ENCODE measurements at regions not wholly inside any gene's neighbourhood (a gene's known extent, or its start where the extent isn't known, plus 50 kb on each side); places are given as distances from the start of the nearest gene placed in this dataset.

DNA sequence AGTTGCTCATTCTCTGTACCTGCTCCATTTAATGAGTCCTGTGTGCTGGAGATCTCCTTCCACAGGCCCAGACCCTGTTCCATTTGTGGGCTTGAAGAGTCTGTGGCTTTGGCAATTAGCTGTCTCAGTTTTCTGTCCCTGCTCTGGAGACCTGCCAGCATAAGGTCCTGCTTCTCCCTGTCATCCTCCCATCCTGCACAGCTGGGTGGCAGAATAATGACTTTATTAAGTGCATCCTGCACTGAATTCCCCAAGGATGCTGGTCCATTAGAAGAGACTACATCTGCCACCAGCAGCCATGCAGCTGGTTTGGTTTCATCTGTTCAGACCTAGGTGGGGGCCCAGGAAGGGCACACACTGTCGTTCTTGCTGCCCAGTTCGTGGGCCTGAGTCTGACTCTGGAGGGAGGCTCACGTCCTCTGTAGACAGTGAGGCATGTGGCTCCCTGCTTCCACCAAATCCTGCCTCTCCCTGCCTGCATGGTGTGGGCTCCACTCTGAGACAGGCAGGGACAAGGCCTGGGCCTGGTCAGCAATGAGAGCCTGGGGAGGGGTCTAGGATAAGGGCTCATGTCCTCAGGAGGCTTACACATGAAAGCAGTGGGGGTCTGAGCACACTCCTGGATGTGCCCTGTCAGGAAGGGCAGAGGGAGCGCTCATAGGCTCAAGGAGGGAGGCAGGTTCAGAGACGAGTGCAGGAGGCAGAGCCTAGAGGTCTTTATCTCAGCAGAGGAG is 78.4 kb upstream of the PRR23E start:
- no peaks in the 10 kb centered on the region for H3K36me3 ChIP-seq (ENCODE audit: control insufficient read depth, insufficient read depth, low read length)
- DNase-seq (ENCODE audit: low read depth): no peak
- no peak overlapping the region for H3K4me3 ChIP-seq (ENCODE audit: low read depth, low read length)
- TF ChIP-seq, protein P1, sequence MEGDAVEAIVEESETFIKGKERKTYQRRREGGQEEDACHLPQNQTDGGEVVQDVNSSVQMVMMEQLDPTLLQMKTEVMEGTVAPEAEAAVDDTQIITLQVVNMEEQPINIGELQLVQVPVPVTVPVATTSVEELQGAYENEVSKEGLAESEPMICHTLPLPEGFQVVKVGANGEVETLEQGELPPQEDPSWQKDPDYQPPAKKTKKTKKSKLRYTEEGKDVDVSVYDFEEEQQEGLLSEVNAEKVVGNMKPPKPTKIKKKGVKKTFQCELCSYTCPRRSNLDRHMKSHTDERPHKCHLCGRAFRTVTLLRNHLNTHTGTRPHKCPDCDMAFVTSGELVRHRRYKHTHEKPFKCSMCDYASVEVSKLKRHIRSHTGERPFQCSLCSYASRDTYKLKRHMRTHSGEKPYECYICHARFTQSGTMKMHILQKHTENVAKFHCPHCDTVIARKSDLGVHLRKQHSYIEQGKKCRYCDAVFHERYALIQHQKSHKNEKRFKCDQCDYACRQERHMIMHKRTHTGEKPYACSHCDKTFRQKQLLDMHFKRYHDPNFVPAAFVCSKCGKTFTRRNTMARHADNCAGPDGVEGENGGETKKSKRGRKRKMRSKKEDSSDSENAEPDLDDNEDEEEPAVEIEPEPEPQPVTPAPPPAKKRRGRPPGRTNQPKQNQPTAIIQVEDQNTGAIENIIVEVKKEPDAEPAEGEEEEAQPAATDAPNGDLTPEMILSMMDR (IDR thresholded peaks at IDR 0.05; ENCODE audit: insufficient read depth, low read length, poor library complexity, severe bottlenecking): no peak
- H3K27me3 ChIP-seq (ENCODE audit: control insufficient read depth, insufficient read depth, low read length): no peaks in the 10 kb centered on the region

DNA sequence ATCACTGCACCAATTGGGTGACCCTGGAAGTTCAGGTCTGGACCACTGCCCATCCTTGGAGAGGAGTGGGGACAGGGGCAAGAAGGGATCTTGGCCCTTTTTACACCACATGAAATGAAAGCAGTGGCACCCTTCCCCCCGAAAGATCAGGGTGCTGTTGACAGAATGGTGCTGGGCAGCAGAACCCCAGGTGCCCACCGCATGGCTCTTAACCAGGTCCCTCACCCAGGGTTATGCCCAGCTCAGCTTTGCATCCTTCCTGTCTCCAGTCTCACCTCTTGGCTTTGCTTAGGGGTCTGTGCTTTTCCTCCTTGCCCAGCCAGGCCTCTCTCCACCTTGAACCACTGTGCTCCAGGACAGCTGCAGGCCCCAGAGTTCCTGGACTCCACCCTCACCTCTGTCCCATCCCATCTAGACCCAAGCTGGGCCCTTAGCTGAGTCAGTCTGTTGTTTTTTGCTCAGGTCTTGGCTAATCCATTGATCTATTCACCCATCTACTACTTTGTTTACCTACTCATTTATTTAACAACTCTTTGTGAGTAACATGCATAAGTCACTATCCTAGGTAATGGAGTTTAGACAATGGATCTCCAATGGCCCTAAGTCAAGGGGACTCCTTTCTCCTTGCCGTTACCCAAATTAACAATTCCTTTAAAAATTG is 77.1 kb upstream of the PRR23E start:
- Histone ChIP-seq H3K36me3 (ENCODE audit: control insufficient read depth, insufficient read depth, low read length) (no peaks in the 10 kb centered on the region), H3K4me3 (ENCODE audit: low read depth, low read length) (no peak overlapping the region), H3K27me3 (ENCODE audit: control insufficient read depth, insufficient read depth, low read length) (no peaks in the 10 kb centered on the region)
- TF ChIP-seq, protein P1 (IDR thresholded peaks at IDR 0.05; ENCODE audit: insufficient read depth, low read length, poor library complexity, severe bottlenecking): no peak
- no peak for DNase-seq (ENCODE audit: low read depth)

- DNase-seq (ENCODE audit: low read depth): no peak
- H3K4me3 ChIP-seq (ENCODE audit: low read depth, low read length): no peak overlapping the region
- H3K27me3 ChIP-seq (ENCODE audit: control insufficient read depth, insufficient read depth, low read length): peaks cover 4% of the 10 kb centered on the region
- no peaks in the 10 kb centered on the region for H3K36me3 ChIP-seq (ENCODE audit: control insufficient read depth, insufficient read depth, low read length)
- TF ChIP-seq, protein P1 (IDR thresholded peaks at IDR 0.05; ENCODE audit: insufficient read depth, low read length, poor library complexity, severe bottlenecking): no peak
These were observed 74.6 kb upstream of the PRR23E start for GRCh38 chr3:127118366-127118765.

GRCh38 chr3:127119693-127120464 is 73.1 kb upstream of the PRR23E start:
- no peak overlapping the region for H3K4me3 ChIP-seq (ENCODE audit: low read depth, low read length)
- peaks cover 4% of the 10 kb centered on the region for H3K27me3 ChIP-seq (ENCODE audit: control insufficient read depth, insufficient read depth, low read length)
- TF ChIP-seq, protein P1 (IDR thresholded peaks at IDR 0.05; ENCODE audit: insufficient read depth, low read length, poor library complexity, severe bottlenecking): no peak
- DNase-seq (ENCODE audit: low read depth): no peak
- no peaks in the 10 kb centered on the region for H3K36me3 ChIP-seq (ENCODE audit: control insufficient read depth, insufficient read depth, low read length)

GRCh38 chr3:127120851-127121647 is 71.9 kb upstream of the PRR23E start:
- no peak for DNase-seq (ENCODE audit: low read depth)

More at GRCh38 chr3:127120851-127121647, 71.9 kb upstream of the PRR23E start:
- Histone ChIP-seq H3K36me3 (ENCODE audit: control insufficient read depth, insufficient read depth, low read length) (no peaks in the 10 kb centered on the region), H3K4me3 (ENCODE audit: low read depth, low read length) (no peak overlapping the region), H3K27me3 (ENCODE audit: control insufficient read depth, insufficient read depth, low read length) (peaks cover 6% of the 10 kb centered on the region)
- TF ChIP-seq, protein P1 (IDR thresholded peaks at IDR 0.05; ENCODE audit: insufficient read depth, low read length, poor library complexity, severe bottlenecking): no peak

All from kidney epithelial cell (primary cell).